ENCODE measurements at regions not wholly inside any gene's neighbourhood (a gene's known extent, or its start where the extent isn't known, plus 50 kb on each side); places are given as distances from the start of the nearest gene placed in this dataset.

GRCh38 chr11:79720115-79720514, 279.3 kb upstream of the TENM4 start:
- no peak for TF ChIP-seq CTCF (IDR thresholded peaks at IDR 0.05)
- H3K27ac ChIP-seq, result no peak overlapping the region
- H3K4me3 ChIP-seq, result no peak overlapping the region
- no peak for DNase-seq (ENCODE audit: low spot score)

DNA sequence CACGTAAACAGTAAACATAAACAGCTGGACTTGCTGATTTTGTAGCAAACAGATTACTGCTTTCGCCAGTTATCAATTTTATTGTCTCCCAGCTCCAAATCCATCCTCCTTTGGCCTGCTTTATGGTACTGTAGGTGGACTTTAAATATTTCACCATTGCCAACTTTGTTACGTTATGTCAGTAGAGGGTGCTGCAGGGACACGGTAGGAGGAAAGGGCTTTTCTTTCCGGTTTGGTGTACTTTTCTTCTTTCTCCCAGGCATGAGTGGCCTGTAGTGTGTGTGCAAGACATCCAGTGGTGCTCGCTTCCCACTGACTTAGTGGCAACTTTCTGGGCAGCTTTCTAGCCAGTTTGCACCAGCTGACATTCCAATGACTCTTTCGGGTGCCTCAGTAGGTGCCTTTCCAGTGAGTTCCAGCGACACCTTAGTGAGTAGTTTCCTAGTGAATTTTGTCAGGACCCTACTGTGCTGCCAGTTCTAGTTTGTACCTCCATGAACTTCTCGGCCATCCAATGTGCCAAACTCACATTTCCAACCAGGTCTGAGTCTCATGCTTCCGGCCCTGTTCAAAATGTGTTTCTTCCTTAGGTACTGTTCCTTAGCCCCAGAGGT, 267.6 kb upstream of the TENM4 start:
- no peak for DNase-seq (ENCODE audit: low spot score)
- Histone ChIP-seq H3K4me3 (no peak overlapping the region), H3K27ac (no peak overlapping the region)
- no peak for TF ChIP-seq CTCF (IDR thresholded peaks at IDR 0.05)

DNA sequence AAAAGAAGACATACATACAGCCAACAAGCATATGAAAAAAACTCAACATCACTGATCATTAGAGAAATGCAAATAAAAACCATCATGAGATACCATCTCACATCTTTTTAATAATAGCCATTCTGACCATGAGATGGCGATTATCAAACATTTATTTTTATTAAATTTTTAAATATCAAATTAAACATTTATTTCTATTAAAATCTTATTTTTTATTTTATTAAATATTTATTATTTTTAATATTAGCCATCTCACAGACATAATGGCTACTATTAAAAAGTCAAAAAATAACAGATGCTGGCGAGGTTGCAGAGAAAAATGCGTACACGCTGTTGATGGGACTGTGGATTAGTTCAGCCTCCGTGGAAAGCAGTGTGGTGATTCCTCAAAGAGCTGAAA, 264.8 kb upstream of the TENM4 start:
- no peak for TF ChIP-seq CTCF (IDR thresholded peaks at IDR 0.05)
- DNase-seq (ENCODE audit: low spot score), result no peak
- Histone ChIP-seq H3K27ac (no peak overlapping the region), H3K4me3 (no peak overlapping the region)

DNA sequence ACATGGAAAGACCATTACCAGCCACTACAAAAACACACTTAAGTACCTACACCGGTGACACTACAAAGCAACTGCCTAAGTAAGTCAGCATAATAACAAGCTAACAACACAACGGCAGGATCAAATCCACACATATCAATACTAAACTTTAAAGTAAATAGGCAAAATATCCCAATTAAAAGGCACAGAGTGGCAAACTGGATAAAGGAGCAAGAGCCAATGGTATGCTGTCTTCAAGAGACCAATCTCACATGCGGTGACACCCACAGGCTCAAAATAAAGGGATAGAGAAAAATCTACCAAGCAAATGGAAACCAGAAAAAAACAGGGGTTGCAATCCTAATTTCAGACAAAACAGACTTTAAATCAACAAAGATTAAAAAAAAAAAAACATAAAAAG, 261.5 kb upstream of the TENM4 start:
- H3K4me3 ChIP-seq, result no peak overlapping the region
- DNase-seq (ENCODE audit: low spot score), result no peak
- no peak for TF ChIP-seq CTCF (IDR thresholded peaks at IDR 0.05)
- no peak overlapping the region for H3K27ac ChIP-seq

DNA sequence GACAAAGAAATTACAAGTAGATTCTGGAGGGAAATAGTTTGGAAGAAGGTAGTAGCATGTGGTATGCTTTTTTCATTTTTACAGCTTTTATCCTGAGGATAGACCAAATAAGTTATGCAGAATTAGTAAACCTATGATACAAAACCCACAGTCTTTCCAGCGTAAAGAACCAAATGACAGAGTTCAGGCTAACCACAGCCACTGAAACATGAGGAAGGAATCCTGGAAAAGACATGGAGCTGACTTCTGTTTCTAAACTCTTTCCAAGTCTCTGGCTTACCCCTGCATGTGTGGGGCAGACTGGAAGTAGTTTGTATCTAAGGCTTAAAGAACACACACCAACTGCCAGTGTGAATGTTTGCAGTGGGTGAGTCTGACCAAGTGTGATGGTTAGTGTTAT, 258.4 kb upstream of the TENM4 start:
- TF ChIP-seq CTCF (IDR thresholded peaks at IDR 0.05), result no peak

DNA sequence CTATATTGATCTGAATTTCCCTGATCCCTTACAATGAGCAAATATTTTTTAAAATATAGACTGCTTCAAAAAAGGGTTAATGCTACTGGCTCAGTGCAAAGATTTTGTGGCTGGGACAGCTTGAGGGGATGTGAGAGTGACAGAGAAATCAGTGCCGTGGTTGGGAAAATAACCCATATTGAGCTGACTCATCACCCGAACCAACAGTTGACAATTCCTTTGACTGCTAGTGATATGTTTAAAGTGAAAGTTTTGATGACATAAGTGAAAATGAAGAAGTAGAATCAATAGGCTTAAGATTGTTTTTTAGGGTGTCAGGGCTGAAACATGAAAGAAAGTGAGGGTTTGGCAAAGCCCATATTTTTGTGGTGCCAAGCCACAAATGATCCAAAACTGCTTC, 257.1 kb upstream of the TENM4 start:
- Histone ChIP-seq H3K27ac (no peak overlapping the region), H3K4me3 (no peak overlapping the region)
- no peak for TF ChIP-seq CTCF (IDR thresholded peaks at IDR 0.05)
- no peak for DNase-seq (ENCODE audit: low spot score)

More for the DNA sequence above, 258.4 kb upstream of the TENM4 start:
- no peak for DNase-seq (ENCODE audit: low spot score)
- no peak overlapping the region for H3K27ac ChIP-seq
- no peak overlapping the region for H3K4me3 ChIP-seq

GRCh38 chr11:79694368-79694767, 253.5 kb upstream of the TENM4 start:
- DNase-seq (ENCODE audit: low spot score), result no peak
- TF ChIP-seq CTCF (IDR thresholded peaks at IDR 0.05), result no peak
- Histone ChIP-seq H3K4me3 (no peak overlapping the region), H3K27ac (no peak overlapping the region)

Data from coronary artery (tissue), 2 donors.